Activated CD4-positive, alpha-beta T cell treated with anti-CD3 and anti-CD28 coated beads, Interleukin-10, Interleukin-2, amounts not matched to agents 100 ng/mL and 50 ng/mL, durations not matched to agents 16 hours and 8 hours (primary cell): ENCODE measurements at regions not wholly inside any gene's neighbourhood (a gene's known extent, or its start where the extent isn't known, plus 50 kb on each side); places are given as distances from the start of the nearest gene placed in this dataset.
"Not testable (repeated sequence)": the region's sequence is repeated elsewhere in the genome, so short reads cannot be mapped to it uniquely, and the experiment has no call there.

Experiments used
- DNase-seq: peaks from one replicate; pipeline ENCODE4 v3.0.0-alpha.2; 2020

DNA sequence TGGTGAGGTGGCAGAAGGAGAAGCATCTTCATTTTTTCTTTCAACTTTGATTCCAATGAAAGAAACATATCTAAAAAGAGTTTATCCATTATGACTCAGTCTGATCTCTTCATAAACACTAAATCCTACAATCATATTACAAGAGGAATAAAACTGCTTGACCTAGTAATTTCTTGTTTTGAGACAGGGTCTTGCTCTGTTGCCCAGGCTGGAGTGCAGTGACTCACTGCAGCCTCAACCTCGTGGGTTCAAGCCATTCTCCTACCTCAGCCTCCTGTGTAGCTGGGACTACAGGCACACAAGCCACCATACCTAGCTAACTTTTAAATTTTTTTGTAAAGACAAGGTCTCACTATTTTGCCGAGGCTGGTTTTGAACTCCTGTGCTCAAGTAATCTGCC lies 147.2 kb downstream of the NDUFA12 start:
- DNase-seq, result no peak

DNA sequence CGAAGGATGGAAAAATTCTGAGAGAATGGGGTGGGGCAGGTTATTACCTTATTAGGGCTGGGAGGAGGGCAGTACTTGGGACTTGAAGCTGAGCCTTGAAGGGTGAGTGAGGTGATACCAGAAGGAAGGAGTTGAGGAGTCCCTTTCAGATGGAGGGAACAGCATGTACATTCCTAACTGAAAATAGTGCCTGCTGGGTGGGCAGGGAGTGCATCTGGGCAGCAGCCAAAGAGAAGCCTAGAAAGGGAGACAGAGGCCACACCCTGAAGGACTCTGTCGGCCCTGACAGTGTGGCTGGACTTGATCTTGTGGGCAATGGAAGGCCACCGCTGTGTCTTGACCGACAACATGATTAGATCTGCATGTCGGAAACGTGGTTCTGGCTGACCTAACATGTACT lies 147.6 kb downstream of the NDUFA12 start:
- no peak for DNase-seq

DNA sequence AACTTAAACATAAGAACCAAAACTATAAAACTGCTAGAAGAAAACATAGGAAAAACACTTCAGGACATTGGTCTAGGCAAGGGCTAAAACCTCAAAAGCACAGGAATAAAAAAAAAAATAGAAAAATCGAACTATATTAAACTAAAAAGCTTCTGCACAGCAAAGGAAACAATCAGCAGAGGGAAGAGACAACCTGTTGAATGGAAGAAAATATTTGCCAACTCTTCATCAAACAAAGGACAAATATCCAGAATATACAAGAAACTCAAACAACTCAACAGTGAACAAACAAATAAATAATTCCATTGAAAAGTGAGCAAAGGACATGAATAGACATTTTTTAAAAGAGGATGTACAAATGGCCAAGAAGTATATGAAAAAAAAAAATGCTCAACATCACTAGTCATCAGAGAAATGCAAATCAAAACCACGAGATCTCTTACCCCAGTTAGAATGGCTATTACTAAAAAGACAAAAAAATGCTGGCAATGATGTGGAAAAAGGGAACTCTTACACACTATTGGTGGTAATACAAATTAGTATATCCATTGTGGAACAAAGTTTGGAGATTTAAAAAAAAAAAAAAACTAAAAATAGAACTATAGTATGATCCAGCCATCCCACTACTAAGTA lies 152.0 kb downstream of the NDUFA12 start:
- no peak for DNase-seq

- DNase-seq, result no peak
These were observed 154.0 kb downstream of the NDUFA12 start for GRCh38 chr12:94849411-94849976.

GRCh38 chr12:94848966-94849365 lies 154.5 kb downstream of the NDUFA12 start:
- no peak for DNase-seq

DNA sequence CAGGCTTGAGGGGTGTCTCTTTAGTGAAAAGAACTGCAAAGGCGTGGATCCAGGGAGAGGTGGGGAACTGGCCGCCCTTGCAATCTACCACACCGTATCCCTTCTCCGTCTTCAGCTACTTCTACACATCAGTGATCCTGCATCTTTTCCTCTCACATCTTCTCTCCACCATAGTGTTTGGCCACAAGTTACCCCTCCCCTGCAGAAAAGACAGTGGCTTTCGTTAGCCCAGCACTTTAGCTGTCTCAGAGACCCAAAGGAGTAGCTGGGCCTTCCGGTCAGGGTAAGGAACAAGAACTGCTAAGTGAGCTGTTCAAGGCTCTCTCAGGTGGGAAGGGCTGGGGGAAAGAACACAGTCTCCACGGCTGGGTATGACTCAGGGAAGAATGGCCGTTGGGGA lies 158.4 kb downstream of the NDUFA12 start:
- DNase-seq, result no peak

- DNase-seq, result no peak
These were observed 159.0 kb downstream of the NDUFA12 start for GRCh38 chr12:94844452-94844851.

DNA sequence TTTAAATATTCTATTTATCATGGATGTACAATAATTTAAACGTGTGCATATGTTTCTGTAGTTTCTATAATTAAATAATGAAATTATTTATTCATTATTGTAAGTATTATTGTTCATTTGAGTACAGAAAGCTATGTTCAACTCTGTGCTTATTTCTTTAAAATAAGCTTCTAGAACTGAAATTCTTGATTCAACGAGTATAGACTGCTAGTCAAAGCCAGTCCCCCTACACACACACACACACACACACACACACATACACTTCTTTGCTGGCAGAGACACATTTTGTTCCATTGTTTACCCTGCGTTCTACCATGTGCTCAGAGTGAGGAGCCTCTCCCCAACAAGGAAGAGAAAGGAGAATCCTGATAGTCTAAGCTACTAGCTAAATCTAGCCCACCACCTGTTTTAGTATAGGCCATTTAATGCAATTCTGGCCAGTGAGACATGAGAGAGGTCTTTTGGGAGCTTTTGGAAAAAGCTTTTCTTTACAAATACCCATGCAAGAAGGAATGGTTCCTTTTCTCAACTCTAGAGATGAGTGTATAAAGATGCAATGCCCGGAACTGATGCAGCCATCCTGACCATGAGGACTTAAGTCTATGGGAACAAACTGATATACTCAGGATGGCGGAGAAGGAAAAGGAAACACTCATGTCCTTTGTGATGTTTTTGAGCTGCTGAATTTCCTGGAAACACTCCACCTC lies 161.4 kb downstream of the NDUFA12 start:
- DNase-seq, result no peak

DNA sequence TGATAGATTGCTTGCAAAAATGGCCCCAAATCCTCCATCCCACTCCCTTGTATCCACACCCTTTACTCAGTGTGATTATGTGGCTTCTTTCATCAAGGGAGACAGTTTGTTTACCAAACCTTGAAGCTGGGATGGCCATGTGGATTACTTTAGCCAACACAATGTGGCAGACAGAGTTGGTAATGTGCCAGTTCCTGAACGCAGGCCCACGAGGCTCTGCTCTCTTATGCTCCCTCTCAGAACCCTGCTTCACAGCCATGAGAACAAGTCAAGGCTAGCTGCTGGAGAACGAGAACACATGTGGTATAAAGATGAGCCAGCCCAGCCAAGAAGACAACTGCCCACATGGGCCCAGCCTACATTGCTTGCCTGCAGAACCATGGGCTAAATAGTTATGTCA lies 162.3 kb downstream of the NDUFA12 start:
- DNase-seq, result no peak

DNA sequence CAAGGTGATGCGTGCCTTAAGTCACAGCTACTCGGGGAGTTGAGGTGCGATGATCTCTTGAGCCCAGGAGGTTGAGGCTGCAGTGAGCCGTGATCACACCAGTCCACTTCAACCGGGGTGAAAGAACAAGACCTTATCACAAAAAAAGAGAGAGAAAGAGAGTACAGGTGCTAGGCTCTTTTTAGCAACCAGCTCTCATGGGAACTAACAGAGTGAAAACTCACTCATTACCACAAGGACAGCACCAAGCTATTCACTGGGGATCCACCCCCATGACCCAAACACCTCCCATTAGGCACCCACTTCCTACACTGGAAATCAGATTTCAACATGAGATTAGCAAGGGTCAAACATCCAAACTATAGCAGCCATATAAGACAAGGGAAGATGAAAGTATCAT lies 164.2 kb downstream of the NDUFA12 start:
- DNase-seq, result no peak

- not testable (repeated sequence) for DNase-seq
These were observed 166.4 kb downstream of the NDUFA12 start for GRCh38 chr12:94836952-94837670.

DNA sequence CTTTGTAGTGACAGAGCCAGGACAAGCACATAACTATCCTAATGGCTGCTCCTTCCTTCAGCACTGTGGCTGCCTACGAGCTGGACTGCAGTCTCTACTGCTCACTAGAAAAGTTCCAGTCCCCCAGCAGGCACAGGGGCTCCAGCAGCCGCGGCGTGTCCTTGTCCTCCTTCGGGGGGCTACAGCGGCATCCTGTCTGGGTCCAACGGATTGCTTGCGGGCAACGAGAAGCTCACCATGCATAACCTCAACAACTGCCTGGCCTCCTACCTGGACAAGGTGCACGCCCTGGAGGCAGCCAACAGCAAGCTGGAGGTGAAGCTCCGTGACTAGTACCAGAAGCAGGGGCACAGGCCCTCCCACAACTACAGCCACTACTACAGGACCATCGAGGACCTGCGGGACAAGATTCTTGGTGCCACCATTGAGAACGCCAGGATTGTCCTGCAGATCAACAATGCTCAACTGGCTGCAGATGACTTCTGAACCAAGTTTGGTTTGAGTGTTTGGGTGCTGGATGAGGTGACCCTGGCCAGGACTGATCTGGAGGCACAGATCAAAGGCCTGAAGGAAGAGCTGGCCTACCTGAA lies 169.4 kb downstream of the NDUFA12 start:
- DNase-seq, result no peak

DNA sequence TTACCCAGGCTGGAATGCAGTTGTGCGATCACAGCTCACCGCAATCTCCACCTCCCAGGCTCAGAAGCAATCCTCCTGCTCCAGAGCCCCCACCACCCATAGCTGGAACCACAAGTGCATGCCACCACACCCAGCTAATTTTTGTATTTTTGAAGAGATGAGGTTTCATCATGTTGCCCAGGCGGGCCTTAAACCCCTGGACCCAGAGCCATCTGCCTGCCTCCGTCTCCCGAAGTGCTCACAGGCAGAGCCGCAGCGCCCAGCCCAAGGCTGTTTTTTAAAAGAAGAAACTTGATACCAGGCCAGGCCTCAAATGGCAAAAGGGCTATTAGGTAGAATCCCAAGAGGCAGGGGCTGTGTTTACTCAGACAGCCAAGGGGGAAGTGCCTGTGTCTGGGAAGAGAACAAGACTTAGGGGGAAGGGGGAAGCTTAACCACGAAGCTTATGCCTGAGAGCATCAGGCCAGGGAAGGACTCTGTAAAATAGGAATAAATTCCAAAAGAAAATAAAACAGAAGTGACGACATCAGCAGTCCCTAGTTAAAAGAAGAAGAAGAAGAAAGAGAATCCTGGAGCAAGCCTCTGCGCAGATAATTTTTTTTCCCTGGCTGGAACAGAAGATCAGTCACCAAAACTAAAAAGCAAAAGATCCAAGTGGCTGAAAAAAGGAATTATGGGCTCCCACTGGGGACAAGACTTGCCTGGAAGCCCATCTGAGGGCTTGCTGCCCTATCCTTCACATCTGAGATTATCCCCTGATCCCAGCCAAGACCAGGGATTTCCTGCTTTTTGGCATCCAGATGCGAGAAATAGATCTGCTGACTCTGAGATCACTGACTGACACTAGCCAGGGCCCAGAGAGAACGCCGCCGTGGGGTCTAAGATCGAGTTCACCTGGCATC lies 170.5 kb downstream of the NDUFA12 start:
- no peak for DNase-seq

DNA sequence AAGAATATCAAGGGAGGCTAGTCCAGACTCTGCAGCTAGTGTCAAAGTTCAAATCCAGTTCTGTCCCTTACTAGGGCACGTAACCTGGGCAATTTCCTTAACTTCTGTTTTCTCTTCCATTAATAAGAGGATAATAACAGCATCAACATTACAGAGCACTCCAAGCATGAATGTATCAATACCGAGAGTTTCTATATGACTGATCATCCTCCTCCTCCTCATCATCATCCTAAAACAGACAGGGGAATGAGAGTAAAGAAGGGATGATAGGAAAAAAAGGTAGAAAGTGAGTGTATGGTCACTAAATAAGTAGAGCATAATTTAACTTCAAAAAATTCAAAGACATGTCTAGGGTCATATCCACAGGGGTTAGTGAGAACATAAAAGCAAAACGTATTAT lies 171.4 kb downstream of the NDUFA12 start:
- no peak for DNase-seq

DNA sequence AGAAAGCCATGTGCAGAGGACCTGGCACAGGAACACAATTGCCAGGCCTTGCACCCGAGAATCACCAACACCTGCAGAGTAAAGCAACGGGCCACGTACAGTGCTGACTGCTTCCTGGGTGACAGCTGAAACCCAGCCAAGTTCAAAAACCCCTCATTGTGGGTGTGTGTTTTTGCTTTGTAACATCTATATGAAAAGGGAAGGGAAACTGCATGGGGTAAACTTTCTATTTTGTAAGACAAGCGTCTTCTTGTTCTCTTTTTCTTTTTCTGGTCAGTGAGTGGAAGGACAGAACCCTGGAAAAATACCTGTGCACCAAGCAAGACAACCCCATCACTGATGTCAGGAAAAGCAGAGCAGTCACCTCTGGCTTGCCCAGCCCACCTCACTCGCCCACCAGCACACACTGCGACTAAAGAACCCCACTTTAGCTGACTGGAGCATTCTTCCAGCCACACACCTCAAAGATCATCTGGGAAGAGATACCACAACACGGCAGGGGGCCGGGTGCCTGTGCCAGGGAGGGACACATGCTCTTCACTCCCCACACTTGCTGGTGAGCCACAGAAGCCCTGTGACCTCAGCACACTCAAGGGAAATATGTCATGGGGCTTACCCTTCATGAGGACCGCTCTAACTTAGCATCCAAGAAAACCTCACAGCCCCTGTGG lies 172.3 kb downstream of the NDUFA12 start:
- DNase-seq, result peak; percentile 10

- no peak for DNase-seq
These were observed 173.9 kb downstream of the NDUFA12 start for GRCh38 chr12:94829552-94829951.

- no peak for DNase-seq
These were observed 168.7 kb upstream of the TMCC3 start for GRCh38 chr12:94819011-94819410.

DNA sequence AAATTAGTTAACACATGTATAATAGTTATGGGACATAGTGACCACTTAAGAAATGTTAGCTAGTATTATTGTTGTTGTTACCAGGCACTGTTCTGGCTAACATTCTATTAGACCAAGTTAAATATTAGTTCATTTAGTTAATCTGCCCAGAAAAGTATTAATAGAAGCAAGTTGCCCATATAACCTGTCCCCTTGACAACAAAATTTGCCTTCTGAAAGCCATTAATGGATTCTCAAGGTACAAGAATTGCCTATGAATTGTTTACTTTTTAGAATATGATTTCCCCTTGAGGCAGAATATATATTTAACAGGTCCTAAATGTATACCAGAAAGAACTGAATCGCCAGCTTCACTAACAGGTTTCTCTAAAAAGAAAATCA lies 167.3 kb upstream of the TMCC3 start:
- no peak for DNase-seq

GRCh38 chr12:94817201-94817600 lies 166.8 kb upstream of the TMCC3 start:
- not testable (repeated sequence) for DNase-seq

- not testable (repeated sequence) for DNase-seq
These were observed 166.4 kb upstream of the TMCC3 start for GRCh38 chr12:94816746-94817145.

DNA sequence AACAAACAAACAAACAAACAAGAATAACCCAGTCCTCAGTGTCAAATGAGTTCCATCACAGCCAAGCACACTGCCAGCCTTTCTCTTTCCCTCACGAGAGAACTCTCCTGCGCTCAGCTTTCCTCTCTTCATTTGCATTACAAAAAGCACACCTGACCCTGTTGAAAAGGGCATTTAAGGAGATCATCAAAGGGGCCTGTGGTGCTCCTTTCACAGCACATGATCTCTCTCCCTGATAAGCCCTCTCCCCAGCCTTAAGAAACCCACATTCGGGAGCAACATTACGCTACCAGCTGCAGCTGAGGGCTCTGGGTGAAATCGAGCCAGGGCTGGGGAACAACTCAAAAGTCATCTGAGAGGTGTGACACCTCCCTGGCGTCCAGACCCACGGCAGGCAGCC lies 165.6 kb upstream of the TMCC3 start:
- DNase-seq, result no peak

DNA sequence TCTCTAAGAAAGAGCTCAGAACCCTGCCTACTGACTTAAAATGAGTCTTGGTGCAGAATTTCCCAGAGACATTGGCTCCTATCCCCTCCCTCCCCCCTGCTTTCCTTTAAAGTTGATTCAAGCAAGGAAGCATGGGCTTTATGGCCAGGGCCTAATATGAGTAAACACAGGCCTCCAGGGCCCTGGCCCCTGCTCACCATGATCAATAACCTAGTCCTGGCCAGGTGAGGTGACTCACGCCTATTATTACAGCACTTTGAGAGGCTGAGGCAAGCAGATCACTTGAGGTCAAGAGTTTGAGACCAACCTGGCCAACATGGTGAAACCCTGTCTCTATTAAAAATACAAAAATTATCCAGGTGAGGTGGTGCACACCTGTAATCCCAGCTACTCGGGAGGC lies 165.1 kb upstream of the TMCC3 start:
- DNase-seq, result no peak
